Rectal smooth muscle tissue (tissue), 1 donor: ENCODE measurements at regions not wholly inside any gene's neighbourhood (a gene's known extent, or its start where the extent isn't known, plus 50 kb on each side); places are given as distances from the start of the nearest gene placed in this dataset.
"Not testable (repeated sequence)": the region's sequence is repeated elsewhere in the genome, so short reads cannot be mapped to it uniquely, and the experiment has no call there.

Source experiments
- H3K27ac ChIP-seq: one replicate; pipeline ENCODE4 v1.7.0; 2013; ENCODE audit warnings: low read depth, low read length, inconsistent platforms
- H3K27me3 ChIP-seq: one replicate; pipeline ENCODE4 v1.7.0; 2013; ENCODE audit warnings: low read length; ENCODE audit not compliant: control insufficient read depth, insufficient read depth
- H3K36me3 ChIP-seq: one replicate; pipeline ENCODE4 v1.7.0; 2013; ENCODE audit warnings: low read length; ENCODE audit not compliant: control insufficient read depth, insufficient read depth
- H3K4me1 ChIP-seq: one replicate; pipeline ENCODE4 v1.7.0; 2013; ENCODE audit warnings: low read length; ENCODE audit not compliant: control insufficient read depth, insufficient read depth
- H3K4me3 ChIP-seq: one replicate; pipeline ENCODE4 v1.7.0; 2013; ENCODE audit warnings: low read length
- H3K9ac ChIP-seq: one replicate; pipeline ENCODE4 v1.7.0; 2013; ENCODE audit warnings: low read length

DNA sequence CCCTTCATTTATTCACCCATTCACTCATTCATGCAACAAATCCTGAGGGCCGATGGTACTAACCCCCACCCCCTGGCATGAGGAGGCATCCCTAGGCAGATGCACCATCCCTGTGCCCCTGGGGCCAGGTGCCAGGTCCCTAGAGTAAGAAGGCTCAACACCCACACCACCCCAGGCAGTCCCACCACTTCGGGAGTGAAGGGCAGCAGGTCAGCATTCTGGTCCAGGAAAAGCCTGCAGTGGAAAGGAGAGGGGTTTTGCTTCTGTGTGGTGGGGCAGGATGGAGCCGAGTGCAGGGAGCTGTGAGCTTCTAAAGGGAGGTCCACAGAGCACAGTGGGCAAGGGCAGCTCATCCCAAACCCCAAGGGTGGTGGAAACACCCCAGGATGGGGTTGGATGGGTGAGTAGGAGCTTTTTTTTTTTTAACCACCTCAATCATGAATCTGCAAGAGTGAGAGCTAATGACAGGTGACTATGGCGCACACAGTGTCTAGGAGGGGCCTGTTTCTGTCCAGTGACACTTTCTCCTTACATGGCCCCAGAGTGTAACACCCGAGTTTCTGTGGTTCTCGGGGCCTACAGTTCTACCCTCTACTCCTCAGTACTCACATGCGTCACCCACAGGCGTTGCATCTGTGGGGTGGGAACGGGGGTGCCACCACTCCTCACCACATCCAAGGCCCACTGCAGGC lies 414.3 kb downstream of the TMEM121 start:
- H3K27me3 ChIP-seq = no peaks in the 10 kb centered on the region
- no peak overlapping the region for H3K4me3 ChIP-seq
- no peak overlapping the region for H3K27ac ChIP-seq
- H3K36me3 ChIP-seq = no peaks in the 10 kb centered on the region
- no peaks in the 10 kb centered on the region for H3K4me1 ChIP-seq
- H3K9ac ChIP-seq = no peak overlapping the region

DNA sequence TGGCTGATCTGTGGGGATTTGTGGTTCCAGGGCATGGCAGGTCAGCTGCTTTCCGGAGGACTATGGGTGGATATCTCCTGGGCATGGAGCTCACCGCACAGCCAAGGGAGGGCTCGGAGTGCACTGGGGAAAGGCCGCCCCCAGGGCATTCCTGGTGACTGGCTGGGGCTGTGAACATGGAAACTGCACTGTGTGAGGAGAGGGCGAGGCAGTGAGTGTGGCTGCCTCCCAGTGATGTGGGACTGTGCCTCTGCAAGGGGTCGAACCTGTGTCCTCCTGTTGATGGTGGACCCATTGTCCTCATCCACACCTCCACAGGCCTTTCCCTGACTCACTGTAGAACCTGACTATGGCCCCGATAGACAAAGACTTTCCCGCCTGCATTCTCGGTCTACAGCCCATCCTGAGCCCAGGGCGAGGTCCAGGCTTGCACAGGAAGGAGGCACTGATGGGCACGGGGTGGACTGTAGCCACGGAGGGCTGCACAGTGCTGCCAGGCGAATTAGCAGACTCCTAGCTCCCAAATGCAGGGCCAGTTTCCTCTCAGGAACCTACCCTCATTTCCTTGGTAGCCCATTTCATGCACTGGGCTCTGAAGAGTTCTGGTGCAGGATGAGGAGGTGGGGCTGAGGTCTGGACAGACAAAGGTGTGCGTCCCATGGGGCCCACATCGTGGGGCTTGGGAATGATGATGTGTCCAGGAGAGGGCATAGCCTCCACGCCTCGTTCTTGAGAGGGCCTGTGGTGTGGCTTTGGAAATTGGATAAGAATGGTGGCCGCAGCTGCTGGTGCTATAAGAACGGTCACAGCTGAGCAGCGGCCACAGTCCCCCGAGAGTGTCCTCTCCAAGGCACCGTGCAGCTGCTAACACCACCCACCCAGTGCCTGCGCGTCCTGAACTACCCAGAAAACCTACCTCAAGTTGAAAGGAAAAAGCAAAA lies 415.1 kb downstream of the TMEM121 start:
- Histone ChIP-seq H3K9ac (no peak overlapping the region), H3K27me3 (no peaks in the 10 kb centered on the region)

DNA sequence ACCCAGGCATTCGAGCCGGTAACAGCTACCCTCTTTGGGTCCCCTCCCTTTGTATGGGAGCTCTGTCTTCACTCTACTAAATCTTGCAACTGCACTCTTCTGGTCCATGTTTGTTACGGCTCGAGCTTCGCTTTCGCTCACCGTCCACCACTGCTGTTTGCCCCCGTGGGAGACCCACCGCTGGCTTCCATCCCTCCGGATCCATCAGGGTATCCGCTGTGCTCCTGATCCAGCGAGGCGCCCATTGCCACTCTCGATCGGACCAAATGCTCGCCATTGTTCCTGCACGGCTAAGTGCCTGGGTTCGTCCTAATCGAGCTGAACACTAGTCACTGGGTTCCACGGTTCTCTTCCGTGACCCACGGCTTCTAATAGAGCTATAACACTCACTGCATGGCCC lies 416.3 kb downstream of the TMEM121 start:
- not testable (repeated sequence) for H3K4me3 ChIP-seq, H3K27me3 ChIP-seq, H3K4me1 ChIP-seq, H3K27ac ChIP-seq, H3K9ac ChIP-seq, H3K36me3 ChIP-seq

More for the DNA sequence above, 415.1 kb downstream of the TMEM121 start:
- no peaks in the 10 kb centered on the region for H3K4me1 ChIP-seq
- H3K36me3 ChIP-seq = no peaks in the 10 kb centered on the region
- no peak overlapping the region for H3K4me3 ChIP-seq
- H3K27ac ChIP-seq = no peak overlapping the region

DNA sequence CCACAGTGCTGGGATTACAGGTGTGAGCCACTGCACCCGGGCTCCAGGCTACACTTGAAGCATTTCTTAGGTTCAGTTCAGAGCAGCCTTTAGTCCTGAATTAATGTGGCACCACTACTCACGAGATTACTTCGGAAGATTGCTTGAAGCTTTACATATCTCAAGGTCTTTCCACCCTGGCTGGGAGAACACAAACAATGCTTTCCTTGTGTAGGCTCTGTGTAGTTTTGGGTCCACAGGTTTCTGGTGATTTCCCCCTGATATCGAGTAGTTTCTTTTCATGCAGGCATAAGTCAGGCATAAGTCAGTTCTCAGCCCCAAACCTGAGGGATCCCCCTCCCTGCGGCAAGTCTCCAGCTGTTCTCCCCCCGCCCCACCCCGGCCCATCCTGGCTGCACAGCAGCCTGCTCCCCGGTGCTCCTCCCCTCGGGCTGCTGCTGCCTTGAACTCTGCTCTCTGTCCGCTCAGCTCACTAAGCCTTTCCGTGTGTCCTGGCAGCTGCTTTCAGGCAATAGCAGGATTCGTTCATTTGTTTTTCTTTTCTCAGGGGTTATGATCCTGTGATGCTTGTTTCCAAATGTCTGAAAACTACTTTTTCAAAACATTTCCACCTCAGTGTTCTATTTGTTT lies 417.7 kb downstream of the TMEM121 start:
- H3K9ac ChIP-seq = no peak overlapping the region
- no peaks in the 10 kb centered on the region for H3K4me1 ChIP-seq
- no peak overlapping the region for H3K27ac ChIP-seq
- H3K36me3 ChIP-seq = no peaks in the 10 kb centered on the region
- H3K27me3 ChIP-seq = no peaks in the 10 kb centered on the region
- no peak overlapping the region for H3K4me3 ChIP-seq

DNA sequence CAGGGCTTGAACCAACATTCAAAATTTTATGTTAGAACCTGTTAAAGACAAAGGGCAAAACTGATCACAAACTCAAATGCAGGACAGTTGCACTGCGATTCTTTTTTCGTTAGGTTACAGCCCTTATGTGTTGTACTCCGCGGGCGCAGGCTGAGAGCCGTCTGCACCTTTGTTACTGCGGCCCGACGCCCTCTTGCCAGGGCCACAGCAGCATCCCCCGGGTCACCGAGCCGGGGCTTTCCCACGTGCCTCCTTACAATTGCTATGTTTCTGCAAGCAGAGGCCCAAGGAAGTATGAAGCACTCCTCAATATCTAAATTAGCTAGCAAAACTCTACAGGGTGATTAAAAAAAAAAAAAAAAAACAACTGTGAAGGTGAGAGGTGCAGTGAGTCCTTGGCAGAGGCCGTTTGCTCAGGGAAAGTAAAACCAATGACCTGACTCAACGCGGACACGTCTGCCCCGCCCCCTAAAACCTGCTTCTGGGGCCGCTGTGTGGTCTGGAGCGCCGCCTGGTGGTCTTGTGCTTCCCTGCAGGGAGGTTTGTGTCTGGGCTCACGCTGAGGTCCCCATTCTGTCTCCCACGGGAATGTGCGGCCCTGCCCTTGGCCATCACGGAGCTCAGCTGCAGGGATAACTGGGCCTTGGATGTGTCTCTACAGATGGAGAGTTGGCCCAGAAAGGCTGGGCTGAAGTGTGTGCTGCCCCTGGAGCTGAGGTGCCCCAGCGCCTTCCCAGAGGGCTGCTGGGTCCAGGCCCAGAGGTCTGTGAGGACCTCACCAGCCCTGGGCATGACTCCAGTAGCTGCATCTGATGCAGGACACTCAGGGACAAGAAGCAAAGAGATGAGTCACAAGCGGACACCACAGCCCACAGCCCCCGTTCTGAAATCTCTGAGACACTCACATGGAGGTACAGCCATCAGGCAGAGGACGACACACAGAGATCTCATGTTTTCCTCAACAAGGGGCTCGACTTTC lies 418.5 kb downstream of the TMEM121 start:
- no peak overlapping the region for H3K4me3 ChIP-seq

DNA sequence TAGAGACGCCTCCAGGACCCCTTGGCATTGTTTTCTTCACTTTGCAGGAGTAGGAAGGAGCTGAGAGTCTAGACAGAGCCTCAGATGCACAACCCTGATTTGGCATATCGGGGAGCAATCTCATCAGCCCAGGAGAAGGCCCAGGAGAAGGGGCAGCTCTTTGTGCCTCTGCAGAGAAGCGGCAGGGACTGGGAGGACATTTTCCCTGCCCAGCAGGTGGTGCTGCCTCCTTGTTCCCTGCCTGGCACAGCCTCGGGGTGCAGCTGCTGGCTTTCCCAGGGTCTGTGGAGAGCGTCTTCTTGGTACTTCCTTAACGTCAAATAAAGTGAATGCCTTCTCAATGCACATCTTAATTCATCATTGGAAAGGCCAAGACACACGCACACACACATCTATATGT lies 419.5 kb downstream of the TMEM121 start:
- H3K27ac ChIP-seq = no peak overlapping the region
- H3K9ac ChIP-seq = no peak overlapping the region
- H3K36me3 ChIP-seq = no peaks in the 10 kb centered on the region
- H3K4me3 ChIP-seq = no peak overlapping the region
- no peaks in the 10 kb centered on the region for H3K27me3 ChIP-seq
- H3K4me1 ChIP-seq = no peaks in the 10 kb centered on the region

More for the DNA sequence above, 418.5 kb downstream of the TMEM121 start:
- Histone ChIP-seq H3K27me3 (no peaks in the 10 kb centered on the region), H3K9ac (no peak overlapping the region), H3K27ac (no peak overlapping the region), H3K4me1 (no peaks in the 10 kb centered on the region), H3K36me3 (no peaks in the 10 kb centered on the region)

DNA sequence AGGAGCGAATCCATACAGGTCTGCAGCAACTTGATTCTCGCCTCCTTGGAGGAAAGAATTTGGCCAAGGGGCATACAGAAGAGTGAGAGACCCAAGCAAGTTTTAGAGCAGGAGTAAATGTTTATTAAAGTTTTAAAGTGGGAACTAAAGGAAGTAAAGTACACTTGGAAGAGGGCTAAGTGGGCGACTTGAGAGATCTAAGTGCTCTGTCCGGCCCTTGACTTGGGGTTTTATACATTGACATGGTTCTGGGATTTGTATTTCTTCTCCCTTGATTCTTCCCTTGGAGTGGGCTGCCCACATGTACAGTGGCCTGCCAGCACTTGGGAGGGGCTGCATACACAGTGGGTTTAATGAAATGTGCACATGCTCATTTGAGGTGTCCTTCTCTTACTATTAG lies 421.2 kb downstream of the TMEM121 start:
- H3K9ac ChIP-seq = no peak overlapping the region
- no peaks in the 10 kb centered on the region for H3K4me1 ChIP-seq
- no peaks in the 10 kb centered on the region for H3K36me3 ChIP-seq
- H3K4me3 ChIP-seq = no peak overlapping the region
- H3K27ac ChIP-seq = no peak overlapping the region
- no peaks in the 10 kb centered on the region for H3K27me3 ChIP-seq

DNA sequence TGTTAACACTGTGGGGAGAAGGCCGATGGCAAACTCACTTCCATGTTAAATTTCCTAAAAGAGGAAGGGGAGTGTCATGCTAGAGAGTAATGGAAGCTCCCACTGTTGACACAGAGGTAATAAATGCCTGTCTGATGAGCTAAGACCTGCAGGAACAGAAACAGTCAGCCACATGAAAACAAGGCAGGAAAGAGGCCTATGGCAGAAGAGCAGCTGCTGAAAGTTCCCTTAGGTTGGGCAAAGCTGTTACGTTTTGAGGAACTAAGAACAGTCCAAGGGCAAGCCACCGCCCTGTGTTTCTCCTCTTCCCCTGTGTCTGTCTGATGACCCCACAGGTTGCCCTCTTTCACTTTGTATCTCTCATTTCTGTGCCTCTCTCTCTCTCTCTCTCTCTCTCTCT lies 422.6 kb downstream of the TMEM121 start:
- H3K27ac ChIP-seq, H3K4me3 ChIP-seq, H3K9ac ChIP-seq, H3K4me1 ChIP-seq, H3K36me3 ChIP-seq, H3K27me3 ChIP-seq: not testable (repeated sequence)

DNA sequence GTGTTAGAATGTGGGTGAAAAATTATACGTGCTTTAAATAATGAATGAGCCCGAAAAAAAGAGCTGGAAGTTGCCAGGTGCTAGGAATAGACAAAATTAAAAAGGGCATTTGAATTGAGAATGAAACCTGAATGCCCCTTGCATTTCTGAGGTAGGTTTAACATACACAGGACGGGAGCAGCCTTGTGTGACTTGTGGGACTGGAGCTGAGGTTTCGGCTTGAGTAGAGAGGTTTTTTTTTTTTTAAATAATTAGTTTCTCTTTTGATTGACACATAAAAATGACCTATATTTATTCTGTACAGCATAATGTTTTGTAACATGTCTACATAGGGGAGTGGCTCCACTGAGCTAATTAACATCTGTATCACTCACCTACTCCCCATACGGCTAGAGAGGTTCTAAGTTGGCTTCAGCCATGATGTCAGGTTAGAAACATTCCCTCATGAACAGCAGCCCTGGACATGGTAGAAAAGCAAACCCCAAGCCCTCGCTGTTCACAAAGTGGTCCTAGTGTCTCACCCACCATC lies 424.0 kb downstream of the TMEM121 start:
- H3K9ac ChIP-seq, H3K36me3 ChIP-seq, H3K27me3 ChIP-seq, H3K4me1 ChIP-seq, H3K27ac ChIP-seq, H3K4me3 ChIP-seq: not testable (repeated sequence)

DNA sequence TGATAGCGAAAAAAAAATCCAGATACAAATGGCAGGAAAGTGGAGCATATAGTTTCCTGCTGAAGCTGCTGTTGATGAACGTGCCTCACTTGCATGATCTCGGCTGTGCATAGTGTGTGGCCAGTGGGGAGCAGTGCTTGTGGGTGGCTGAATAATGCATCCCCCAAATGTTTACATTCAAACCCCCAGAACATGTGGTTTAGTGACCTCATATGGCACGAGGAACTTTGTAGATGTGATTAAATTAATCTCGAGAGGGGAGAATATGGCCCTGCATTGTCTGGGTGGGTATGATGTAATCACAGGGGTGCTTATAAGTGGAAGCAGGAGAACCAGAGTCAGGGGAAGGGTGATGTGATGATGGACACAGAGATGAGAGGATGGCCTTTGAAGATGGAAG lies 425.0 kb downstream of the TMEM121 start:
- no peak overlapping the region for H3K27ac ChIP-seq
- H3K27me3 ChIP-seq = no peaks in the 10 kb centered on the region
- no peaks in the 10 kb centered on the region for H3K4me1 ChIP-seq
- H3K36me3 ChIP-seq = no peaks in the 10 kb centered on the region
- H3K4me3 ChIP-seq = no peak overlapping the region
- H3K9ac ChIP-seq = no peak overlapping the region

DNA sequence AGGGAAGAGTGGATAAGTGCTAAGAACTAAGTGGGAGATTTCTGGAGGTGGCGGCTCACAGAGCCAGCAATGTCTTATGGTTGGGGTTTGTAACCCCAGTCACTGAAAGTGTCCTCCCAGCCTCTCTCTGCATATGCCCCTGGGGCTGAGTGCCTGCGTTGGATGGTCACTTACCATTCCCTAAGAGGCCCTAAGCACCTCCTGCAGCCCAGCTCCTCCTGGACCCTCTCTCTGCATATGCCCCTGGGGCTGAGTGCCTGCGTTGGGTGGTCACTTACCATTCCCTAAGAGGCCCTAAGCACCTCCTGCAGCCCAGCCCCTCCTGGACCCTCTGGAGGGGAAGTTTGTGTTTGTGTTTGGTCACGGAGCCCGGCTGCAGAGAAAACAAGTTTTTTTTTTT lies 425.8 kb downstream of the TMEM121 start:
- Histone ChIP-seq H3K9ac (no peak overlapping the region), H3K4me3 (no peak overlapping the region)

More for the DNA sequence above, 425.8 kb downstream of the TMEM121 start:
- no peaks in the 10 kb centered on the region for H3K27me3 ChIP-seq
- H3K4me1 ChIP-seq = no peaks in the 10 kb centered on the region
- no peak overlapping the region for H3K27ac ChIP-seq
- H3K36me3 ChIP-seq = no peaks in the 10 kb centered on the region
